ENCODE measurements at regions not wholly inside any gene's neighbourhood (a gene's known extent, or its start where the extent isn't known, plus 50 kb on each side); places are given as distances from the start of the nearest gene placed in this dataset.

DNA sequence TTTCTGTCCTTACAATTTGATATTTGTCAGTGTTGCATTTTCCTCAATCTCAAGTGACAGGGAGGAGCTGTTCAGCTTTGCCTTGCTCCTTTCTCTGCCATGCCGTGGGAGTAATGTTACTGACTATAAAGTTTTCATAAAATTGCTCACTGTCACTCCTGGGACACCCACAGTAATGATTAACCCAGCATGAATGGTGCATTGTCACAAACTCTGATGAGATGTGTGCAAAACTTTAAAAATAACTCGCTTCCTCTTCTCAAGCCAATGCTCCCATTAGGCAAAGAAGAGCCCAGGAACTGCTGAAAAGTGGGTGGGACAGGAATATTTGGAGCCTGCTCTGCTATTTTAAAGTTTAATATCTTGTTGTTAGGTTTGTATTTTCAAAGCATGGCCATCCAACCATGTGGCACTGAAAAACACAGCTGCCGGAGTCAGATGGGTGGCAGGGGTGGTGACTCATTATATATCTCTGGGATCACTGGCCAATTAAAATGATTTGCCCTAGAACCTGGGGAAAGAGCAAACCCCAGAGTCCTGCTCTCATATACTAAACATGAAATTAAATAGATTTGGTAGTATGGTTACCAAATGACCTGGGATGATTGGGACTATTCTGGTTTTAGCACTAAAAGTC lies 260.1 kb downstream of the BTBD3 start:
- DNase-seq (ENCODE audit: low read depth): peak; percentile 36
- TF ChIP-seq, protein P1, sequence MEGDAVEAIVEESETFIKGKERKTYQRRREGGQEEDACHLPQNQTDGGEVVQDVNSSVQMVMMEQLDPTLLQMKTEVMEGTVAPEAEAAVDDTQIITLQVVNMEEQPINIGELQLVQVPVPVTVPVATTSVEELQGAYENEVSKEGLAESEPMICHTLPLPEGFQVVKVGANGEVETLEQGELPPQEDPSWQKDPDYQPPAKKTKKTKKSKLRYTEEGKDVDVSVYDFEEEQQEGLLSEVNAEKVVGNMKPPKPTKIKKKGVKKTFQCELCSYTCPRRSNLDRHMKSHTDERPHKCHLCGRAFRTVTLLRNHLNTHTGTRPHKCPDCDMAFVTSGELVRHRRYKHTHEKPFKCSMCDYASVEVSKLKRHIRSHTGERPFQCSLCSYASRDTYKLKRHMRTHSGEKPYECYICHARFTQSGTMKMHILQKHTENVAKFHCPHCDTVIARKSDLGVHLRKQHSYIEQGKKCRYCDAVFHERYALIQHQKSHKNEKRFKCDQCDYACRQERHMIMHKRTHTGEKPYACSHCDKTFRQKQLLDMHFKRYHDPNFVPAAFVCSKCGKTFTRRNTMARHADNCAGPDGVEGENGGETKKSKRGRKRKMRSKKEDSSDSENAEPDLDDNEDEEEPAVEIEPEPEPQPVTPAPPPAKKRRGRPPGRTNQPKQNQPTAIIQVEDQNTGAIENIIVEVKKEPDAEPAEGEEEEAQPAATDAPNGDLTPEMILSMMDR (conservative IDR thresholded peaks at IDR 0.05; ENCODE audit: control insufficient read depth, insufficient read depth, low read depth, low read length): no peak
- no peak overlapping the region for H3K4me3 ChIP-seq (ENCODE audit: control insufficient read depth, low read depth, low read length)

DNA sequence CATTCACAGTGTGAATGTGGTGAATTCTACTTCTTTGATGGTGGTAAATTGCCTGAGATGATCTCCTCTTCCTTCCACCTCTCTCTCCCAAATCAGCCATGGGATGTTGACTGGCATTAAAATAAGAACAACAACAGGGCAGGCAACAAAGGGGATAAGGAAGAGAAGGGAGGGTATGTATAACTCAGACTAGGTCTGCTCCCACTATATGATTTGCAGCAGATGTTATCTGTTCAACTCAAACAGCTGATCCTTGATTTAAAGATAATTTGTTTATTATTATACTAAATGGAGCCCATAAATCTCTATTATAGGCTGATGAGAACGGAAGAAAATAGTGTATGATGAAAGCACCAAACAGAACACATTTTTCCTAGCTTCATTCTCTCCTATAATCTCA lies 262.0 kb downstream of the BTBD3 start:
- H3K4me3 ChIP-seq (ENCODE audit: control insufficient read depth, low read depth, low read length): no peak overlapping the region
- DNase-seq (ENCODE audit: low read depth): no peak
- TF ChIP-seq, protein P1 (conservative IDR thresholded peaks at IDR 0.05; ENCODE audit: control insufficient read depth, insufficient read depth, low read depth, low read length): no peak

DNA sequence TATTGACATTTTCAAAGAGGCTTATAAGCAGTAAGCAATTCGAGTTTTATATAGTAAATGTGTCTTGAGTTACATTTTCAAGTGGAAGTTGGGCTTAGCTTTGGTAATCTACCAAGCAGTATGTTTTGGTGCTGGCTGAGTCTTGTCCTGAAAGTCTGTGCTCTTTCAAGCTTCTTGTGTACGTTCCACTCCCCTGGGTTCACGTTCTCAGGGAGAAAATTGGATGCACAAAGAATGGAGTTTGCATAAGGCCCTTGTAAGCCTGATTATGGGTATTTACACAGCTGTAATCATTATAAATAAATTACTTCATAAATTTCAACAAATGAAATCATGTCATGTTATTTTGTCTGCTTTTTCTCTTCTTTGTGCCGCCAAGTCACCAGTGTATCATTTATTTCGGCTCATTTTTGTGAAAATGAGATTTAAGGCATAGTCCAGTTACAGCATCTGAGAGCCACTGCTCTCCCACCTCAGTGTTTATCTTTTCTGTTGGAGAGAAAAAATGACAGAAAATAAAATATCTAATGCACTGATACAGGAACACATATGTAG lies 262.5 kb downstream of the BTBD3 start:
- no peak for DNase-seq (ENCODE audit: low read depth)
- H3K4me3 ChIP-seq (ENCODE audit: control insufficient read depth, low read depth, low read length): no peak overlapping the region
- TF ChIP-seq, protein P1 (conservative IDR thresholded peaks at IDR 0.05; ENCODE audit: control insufficient read depth, insufficient read depth, low read depth, low read length): no peak

DNA sequence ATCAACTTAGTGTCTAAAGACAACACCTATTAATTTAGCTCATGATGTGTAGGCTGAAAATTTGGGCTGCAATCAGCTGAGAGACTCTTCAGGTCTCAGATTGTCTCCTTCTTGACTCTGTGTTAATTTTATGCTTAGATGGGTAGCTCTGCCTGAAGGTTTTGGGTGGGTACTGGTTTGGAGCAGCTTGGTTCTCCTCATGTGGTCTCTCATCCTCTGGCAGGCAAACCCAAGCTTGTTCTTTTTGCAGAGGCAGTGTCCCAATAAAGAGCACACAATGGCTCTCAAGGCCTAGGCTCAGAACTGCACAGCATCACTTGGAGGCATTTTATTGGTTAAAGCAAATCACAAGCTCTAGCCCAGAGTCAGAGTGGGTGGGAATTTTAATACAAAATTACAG lies 280.6 kb downstream of the BTBD3 start:
- no peak for DNase-seq (ENCODE audit: low read depth)
- TF ChIP-seq, protein P1 (conservative IDR thresholded peaks at IDR 0.05; ENCODE audit: control insufficient read depth, insufficient read depth, low read depth, low read length): no peak
- H3K4me3 ChIP-seq (ENCODE audit: control insufficient read depth, low read depth, low read length): no peak overlapping the region

DNA sequence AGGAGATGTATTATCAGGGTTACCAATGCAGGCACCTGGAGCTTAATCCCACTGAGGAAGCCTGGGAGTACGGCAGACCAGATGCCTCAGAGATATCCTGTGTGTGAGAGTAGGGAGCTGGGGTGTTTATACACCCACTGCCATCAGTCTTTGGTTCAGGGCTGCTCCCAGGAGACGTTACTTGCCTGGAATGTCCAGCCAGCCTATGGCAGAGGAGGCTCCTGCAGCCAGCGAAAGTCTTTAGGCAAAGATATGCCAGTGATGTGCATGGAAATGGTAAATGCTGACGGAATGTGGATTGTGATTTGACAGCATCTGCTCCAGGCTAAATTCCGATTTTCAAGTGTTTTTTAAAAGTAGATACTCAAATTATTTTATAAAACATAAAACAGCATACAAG lies 282.0 kb downstream of the BTBD3 start:
- TF ChIP-seq, protein P1 (conservative IDR thresholded peaks at IDR 0.05; ENCODE audit: control insufficient read depth, insufficient read depth, low read depth, low read length): no peak
- DNase-seq (ENCODE audit: low read depth): no peak
- no peak overlapping the region for H3K4me3 ChIP-seq (ENCODE audit: control insufficient read depth, low read depth, low read length)

DNA sequence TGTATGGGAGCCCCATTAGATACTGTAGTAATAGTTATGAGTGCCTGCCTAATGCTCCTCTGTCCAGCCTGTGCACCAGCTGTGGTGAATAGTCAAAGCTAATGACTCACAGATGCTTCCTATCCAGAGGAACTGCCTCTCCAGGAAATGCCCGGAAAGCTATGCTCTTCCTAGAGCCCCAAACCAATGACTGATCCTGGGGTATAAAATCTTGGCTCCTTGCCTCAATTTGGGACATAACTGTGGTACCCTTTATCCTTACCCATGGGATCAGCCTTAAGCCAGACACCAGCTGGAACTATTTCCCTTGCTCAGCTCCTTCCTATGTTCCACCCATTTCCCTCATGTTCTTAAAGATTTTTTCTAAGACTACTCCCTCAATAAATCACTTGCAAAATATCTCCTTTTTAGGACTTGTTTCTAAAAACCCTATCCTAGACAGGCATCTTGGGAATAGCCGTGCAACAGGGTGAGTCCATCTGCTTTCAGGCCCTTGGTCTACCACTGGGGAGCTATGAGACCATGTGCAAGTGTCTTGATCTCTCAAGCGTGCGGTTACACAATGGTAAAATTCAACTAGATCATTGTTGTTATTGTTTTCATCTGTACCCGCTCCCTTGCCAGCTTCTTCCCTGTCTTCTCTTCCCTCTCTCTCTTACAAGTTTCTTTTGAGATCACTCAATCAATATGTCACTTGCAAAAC lies 283.7 kb downstream of the BTBD3 start:
- TF ChIP-seq, protein P1 (conservative IDR thresholded peaks at IDR 0.05; ENCODE audit: control insufficient read depth, insufficient read depth, low read depth, low read length): no peak
- H3K4me3 ChIP-seq (ENCODE audit: control insufficient read depth, low read depth, low read length): no peak overlapping the region
- peak; percentile 80 for DNase-seq (ENCODE audit: low read depth)
